Effector memory CD8-positive, alpha-beta T cell (primary cell): ENCODE measurements at regions not wholly inside any gene's neighbourhood (a gene's known extent, or its start where the extent isn't known, plus 50 kb on each side); places are given as distances from the start of the nearest gene placed in this dataset.
A peak's percentile ranks its signal among the peaks of the same experiment; 100 is the strongest.

Experiments used
- ATAC-seq: fragments of 150-1000 bp; cut with Tn5 transposase; replicated peaks from 2 replicates; pipeline ENCODE4 v1.10.0; 2021; ENCODE audit warnings: mild to moderate bottlenecking, moderate library complexity
- DNase-seq, 3 experiments: peaks; one replicate each; pipeline ENCODE4 v3.0.0; 2021
- H3K27ac Mint-ChIP-seq, 2 donors: one replicate each; pipeline ENCODE4 v1.8.0; 2022; ENCODE audit warnings: mild to moderate bottlenecking in 2 of 2, mixed read lengths in 2 of 2, moderate library complexity in 2 of 2
- H3K27me3 Mint-ChIP-seq, 2 donors: one replicate each; pipeline ENCODE4 v1.8.0; 2022; ENCODE audit warnings: mixed read lengths in 2 of 2
- H3K36me3 Mint-ChIP-seq: one replicate; pipeline ENCODE4 v1.8.0; 2022; ENCODE audit warnings: mild to moderate bottlenecking, moderate library complexity, mixed read lengths; ENCODE audit not compliant: insufficient read depth
- H3K4me1 Mint-ChIP-seq, 2 donors: one replicate each; pipeline ENCODE4 v1.8.0; 2022; ENCODE audit warnings: low read depth in 2 of 2, mixed read lengths in 2 of 2
- H3K4me3 Mint-ChIP-seq, 2 donors: one replicate each; pipeline ENCODE4 v1.8.0; 2022; ENCODE audit warnings: mild to moderate bottlenecking in 2 of 2, mixed read lengths in 2 of 2, moderate library complexity in 2 of 2
- H3K9me3 Mint-ChIP-seq, 2 donors: one replicate each; pipeline ENCODE4 v1.8.0; 2022; ENCODE audit warnings: mixed read lengths in 2 of 2

DNA sequence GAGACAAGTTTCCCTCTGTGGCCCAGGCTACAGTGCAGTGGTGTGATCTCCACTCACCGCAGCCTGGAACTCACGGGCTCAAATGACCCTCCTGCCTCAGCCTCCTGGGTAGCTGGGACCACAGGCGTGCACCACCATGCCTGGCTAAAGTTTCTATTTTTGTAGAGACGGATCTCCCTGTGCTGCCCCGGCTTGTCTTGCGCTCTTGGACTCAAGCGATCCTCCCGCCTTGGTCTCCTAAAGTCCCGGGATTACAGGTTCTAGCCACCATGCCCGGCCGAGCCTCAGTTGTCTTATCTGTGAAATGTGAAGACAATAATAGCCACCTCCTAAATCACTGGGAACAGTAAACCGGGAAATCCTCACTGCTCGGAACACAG, 88.1 kb downstream of the FOXL3 start:
- no peak overlapping the region for H3K4me3 Mint-ChIP-seq
- H3K9me3 Mint-ChIP-seq: no peaks in the 10 kb centered on the region
- H3K27me3 Mint-ChIP-seq: no peaks in the 10 kb centered on the region
- no peak for ATAC-seq
- no peak overlapping the region for H3K27ac Mint-ChIP-seq
- no peaks in the 10 kb centered on the region for H3K36me3 Mint-ChIP-seq
- DNase-seq: no peak
- H3K4me1 Mint-ChIP-seq: peaks cover 17 to 20% of the 10 kb centered on the region in 2 donors

DNA sequence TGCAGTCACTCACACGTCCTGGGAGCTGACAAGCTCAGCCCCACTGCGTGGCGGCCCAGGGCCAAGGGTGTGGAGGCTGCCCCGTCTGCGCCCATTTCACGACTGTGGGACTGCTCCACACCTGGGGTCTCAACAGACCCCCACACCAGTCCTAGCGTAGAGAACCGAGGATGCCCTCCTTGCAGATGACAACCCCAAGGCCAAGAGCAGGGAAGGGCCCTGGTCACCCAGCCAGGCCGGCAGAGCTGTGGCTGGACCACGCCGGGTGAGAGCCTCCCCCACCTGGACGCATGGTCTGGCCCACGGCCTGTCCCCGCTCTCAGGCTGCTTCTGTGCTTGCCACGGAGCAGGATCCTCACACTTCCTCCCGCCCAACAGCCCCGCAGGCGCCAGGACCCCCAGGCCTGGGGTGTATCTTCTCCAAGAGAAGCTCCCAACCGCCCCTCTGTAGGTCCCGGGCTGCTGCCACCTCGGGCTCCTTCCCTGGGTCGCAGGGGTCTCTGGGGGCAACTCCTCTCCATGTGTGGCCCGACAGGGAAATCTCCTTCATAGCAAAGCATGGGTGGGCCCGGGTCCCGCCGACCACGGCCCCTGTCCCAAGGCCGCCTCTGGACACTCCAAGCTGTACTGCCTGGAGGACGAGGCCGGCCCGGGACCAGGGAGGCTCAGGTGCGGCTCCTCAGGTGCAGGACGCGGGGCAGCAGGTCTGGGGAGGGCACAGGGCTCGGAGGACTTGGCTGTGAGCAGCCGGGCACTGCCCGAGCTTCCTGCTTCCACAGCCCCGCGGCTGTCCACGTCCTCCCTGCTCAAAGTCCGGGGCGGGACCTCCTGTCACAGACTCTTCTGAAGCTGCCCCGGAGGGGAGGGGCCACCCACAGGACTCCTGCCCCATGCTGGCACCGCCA, 88.8 kb downstream of the FOXL3 start:
- Mint-ChIP-seq H3K4me1 (peaks cover 17 to 20% of the 10 kb centered on the region in 2 donors), H3K4me3 (no peak overlapping the region), H3K9me3 (no peaks in the 10 kb centered on the region), H3K27ac (no peak overlapping the region), H3K36me3 (no peaks in the 10 kb centered on the region), H3K27me3 (no peaks in the 10 kb centered on the region)
- ATAC-seq (no peak), DNase-seq (no peak)

DNA sequence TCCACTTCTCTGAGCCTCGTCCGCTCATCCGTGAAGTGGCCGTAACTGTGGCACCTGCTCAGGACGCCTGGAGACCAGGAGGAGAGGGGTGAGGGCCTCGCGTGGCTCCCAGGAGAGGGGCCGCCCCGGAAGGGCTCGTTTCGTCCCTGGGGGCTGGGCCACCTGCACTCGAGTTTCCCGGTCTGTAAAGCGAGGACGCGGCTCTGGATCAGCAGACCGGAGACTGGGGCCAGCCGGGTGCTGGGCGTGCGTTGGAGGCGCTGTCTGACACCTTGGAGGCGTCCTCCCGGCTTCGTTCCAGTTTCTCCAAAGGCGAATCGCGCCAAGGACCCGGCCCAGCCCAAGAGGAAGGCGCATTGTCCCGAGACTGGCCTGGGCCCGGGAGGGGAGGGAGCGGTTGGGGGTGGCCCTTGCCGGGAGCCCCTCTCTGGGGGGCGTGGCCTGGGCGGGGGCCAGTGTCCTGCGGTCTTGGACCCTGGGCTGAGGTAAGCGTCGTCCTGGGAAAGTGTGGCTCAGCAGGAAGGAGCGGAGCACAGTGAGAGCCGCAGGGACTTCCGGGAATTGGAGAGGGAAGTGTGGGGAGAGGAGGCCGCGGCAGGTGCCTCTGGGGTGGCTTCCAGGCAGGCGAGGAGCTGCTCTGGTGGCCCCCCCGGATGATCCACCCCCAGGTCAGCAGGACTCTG, 89.6 kb downstream of the FOXL3 start:
- H3K4me3 Mint-ChIP-seq: peak overlapping the region; percentile 31 to 60
- H3K27me3 Mint-ChIP-seq: no peaks in the 10 kb centered on the region
- H3K9me3 Mint-ChIP-seq: no peaks in the 10 kb centered on the region

DNA sequence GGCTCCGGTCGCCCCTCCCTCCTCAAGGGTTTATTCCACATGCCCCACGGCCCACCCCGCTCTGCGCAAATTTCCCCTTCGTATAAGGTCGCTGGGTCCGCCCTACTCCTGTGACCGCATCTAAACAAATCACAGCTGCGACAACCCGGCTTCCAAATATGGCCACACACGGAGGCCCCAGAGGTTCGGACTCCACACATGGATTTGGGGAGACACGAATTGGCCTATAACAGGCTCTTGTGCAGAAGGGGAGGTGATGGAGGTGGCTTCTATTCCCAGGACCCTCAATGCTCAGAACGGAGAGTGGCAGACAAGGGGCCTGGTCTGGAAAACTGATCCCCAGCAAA, 90.1 kb downstream of the FOXL3 start:
- ATAC-seq: peak; percentile 34
- H3K27ac Mint-ChIP-seq: peak overlapping the region in 1 of 2 donors; percentile 59
- no peaks in the 10 kb centered on the region for H3K36me3 Mint-ChIP-seq
- DNase-seq: no peak
- H3K9me3 Mint-ChIP-seq: no peaks in the 10 kb centered on the region
- no peaks in the 10 kb centered on the region for H3K27me3 Mint-ChIP-seq
- H3K4me1 Mint-ChIP-seq: peaks cover 17 to 20% of the 10 kb centered on the region in 2 donors
- peak overlapping the region; percentile 31 to 60 for H3K4me3 Mint-ChIP-seq

More for the DNA sequence above, 89.6 kb downstream of the FOXL3 start:
- H3K27ac Mint-ChIP-seq: peak overlapping the region in 1 of 2 donors; percentile 59
- no peak for ATAC-seq
- no peaks in the 10 kb centered on the region for H3K36me3 Mint-ChIP-seq
- peaks cover 17 to 20% of the 10 kb centered on the region in 2 donors for H3K4me1 Mint-ChIP-seq
- DNase-seq: no peak

DNA sequence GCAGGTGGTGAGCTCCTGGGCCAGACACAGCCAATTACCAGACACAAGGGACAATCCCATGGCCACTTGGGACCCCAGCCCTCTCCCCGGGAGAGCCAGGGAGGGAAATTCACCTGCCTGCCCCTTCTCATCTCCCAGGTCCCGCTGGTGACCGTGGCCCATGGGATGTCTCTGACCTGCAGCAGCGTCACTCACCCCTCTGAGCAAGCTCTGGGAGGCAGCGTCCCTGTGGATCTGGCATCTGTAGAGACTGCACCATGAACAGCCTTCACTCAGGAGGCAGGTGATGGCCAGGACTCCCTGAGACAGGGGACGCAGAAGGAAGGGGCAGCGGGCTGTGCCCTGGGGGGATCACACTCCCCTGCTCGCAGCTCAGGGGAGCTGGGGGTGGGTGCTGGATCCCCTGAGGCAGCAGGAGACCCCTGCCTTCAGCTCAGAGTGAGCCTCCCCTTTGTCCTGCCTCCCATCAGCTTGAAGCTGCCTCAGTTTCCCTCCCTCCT, 90.8 kb downstream of the FOXL3 start:
- Mint-ChIP-seq H3K27ac (peak overlapping the region; percentile 39 to 79), H3K4me3 (peak overlapping the region; percentile 51 to 60), H3K9me3 (no peaks in the 10 kb centered on the region), H3K4me1 (peaks cover 17 to 20% of the 10 kb centered on the region in 2 donors), H3K27me3 (no peaks in the 10 kb centered on the region), H3K36me3 (no peaks in the 10 kb centered on the region)
- DNase-seq (no peak), ATAC-seq (no peak)

DNA sequence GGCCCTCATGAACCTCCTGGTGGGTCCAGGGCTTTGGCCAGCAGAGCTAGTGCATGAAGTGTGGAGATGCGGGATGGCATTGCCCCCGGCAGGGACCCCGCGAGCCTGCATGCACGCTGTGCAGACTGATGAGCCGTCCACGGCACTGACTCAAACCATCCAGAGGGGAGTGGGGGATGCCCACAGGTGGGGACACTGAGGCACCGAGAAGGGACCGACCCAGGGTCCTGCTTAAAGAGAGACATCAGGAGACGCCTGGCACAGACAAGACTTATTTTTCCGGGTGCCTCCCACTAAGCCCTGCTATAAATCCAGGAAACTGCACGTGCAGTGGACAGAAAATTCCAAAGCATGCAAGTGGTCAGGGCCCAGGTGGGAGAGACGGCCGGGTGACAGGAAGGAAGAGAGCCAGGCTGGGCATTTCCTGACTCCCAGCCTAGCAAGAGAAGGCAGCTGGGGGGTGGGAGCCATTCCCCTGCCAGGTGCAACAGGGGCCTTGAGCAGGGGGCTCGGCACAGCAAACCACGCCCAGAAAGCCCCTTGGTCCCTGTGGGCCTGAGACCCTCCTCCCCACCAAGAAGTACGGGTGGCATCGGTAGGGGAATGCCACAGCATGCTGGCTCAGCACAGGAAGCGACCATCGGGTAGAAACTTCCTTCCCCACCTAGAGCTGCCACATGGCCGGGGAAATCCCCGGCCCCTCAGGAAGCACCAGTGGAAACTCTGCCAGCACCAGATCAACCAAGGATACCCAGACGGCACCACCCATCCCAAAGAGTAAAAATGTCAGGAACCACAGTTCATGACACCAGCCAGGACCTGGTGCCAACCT, 91.5 kb downstream of the FOXL3 start:
- DNase-seq (no peak), ATAC-seq (peak; percentile 94)
- Mint-ChIP-seq H3K27me3 (no peaks in the 10 kb centered on the region), H3K4me1 (peaks cover 17 to 19% of the 10 kb centered on the region in 2 donors), H3K9me3 (no peaks in the 10 kb centered on the region), H3K36me3 (no peaks in the 10 kb centered on the region), H3K27ac (peak overlapping the region; percentile 39 to 79), H3K4me3 (peak overlapping the region; percentile 51 to 60)

DNA sequence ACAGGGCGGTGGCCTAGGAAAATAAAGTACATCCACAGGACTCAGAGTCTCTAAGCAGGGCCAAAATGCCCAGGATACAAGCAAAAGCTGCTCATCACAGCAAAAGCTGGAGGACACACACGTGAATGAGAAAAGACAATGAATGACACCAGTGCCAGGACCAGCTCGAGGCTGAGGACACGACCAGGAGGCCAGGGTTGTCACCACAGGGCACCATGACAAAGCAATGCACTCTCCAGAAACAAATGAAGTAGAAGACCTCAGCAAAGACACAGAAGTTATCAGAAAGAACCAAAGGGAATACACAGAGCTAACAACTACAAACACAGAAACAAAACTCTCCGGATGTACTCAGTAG, 92.1 kb downstream of the FOXL3 start:
- H3K4me3 Mint-ChIP-seq: peak overlapping the region; percentile 51 to 60
- H3K27ac Mint-ChIP-seq: peak overlapping the region; percentile 39 to 79
- ATAC-seq: peak; percentile 18
- peaks cover 17 to 18% of the 10 kb centered on the region in 2 donors for H3K4me1 Mint-ChIP-seq
- no peak for DNase-seq
- no peaks in the 10 kb centered on the region for H3K9me3 Mint-ChIP-seq
- H3K27me3 Mint-ChIP-seq: no peaks in the 10 kb centered on the region
- no peaks in the 10 kb centered on the region for H3K36me3 Mint-ChIP-seq

DNA sequence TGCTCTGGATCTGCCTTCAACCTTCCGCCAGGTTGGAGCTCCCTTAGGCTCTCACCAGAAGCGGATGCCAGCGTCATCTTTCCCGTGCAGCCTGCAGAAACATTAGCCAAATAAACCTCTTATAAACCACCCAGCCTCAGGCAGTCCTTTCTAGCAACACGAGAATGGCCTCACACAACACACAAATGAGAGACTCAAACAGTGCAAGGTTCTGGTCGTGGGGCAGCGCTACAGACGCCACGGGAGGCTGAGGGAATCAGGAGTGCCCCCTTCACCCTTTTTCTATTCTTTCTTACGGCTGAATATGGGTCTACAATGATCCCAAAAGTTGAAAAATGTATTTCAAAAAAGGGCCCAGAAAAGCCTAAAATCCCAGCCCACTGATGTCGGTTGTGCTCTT, 96.4 kb downstream of the FOXL3 start:
- no peaks in the 10 kb centered on the region for H3K9me3 Mint-ChIP-seq
- no peaks in the 10 kb centered on the region for H3K36me3 Mint-ChIP-seq
- no peak overlapping the region for H3K27ac Mint-ChIP-seq
- no peak overlapping the region for H3K4me3 Mint-ChIP-seq
- no peaks in the 10 kb centered on the region for H3K27me3 Mint-ChIP-seq
- no peak for DNase-seq
- peaks cover 8 to 9% of the 10 kb centered on the region in 2 donors for H3K4me1 Mint-ChIP-seq
- ATAC-seq: no peak

DNA sequence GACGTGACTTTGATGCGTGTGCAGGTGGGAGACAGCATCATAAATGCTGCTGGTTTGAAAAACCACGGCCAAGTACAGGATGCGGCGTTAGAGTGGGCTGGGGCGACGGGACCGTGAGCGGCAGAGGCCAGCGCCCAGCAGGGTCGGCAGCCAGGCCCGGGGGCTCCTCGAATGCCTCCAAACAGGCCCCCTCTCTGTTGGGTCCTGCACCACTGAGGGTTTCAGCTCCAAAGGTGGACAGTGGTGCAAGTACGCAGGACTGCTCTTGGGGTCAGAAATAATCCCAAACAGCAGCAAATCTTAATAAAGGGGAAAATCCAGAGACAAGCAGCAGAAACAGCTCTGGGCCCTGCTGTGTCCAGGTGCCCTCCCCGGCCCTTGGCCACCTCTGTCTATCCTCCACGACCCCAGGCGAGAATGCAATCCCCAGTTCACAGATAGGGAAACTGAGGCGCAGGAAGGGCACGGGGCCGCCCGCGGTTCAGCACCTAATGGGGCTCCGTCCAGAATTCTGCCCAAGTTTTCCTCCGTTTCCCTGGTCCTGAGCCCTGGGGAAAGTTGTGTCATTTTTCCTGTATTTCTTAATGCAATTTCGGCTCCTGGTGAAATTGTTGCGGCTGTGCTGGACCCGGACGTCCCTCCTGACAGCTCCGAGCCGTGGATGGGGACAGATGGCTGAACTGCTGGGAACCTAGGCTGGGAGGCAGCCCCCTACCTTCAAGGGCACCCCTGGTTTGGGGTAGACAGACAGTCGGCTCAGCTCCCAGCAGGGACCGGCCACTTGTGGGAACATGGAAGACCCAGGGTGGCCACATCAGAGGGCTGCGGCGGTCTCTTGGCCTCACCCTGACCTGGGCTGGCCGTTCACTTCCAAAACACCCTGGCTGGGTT, 97.4 kb downstream of the FOXL3 start:
- DNase-seq: no peak
- ATAC-seq: no peak
- Mint-ChIP-seq H3K36me3 (peaks cover 2% of the 10 kb centered on the region), H3K27ac (no peak overlapping the region), H3K27me3 (no peaks in the 10 kb centered on the region), H3K4me3 (no peak overlapping the region), H3K9me3 (no peaks in the 10 kb centered on the region), H3K4me1 (no peaks in the 10 kb centered on the region)

DNA sequence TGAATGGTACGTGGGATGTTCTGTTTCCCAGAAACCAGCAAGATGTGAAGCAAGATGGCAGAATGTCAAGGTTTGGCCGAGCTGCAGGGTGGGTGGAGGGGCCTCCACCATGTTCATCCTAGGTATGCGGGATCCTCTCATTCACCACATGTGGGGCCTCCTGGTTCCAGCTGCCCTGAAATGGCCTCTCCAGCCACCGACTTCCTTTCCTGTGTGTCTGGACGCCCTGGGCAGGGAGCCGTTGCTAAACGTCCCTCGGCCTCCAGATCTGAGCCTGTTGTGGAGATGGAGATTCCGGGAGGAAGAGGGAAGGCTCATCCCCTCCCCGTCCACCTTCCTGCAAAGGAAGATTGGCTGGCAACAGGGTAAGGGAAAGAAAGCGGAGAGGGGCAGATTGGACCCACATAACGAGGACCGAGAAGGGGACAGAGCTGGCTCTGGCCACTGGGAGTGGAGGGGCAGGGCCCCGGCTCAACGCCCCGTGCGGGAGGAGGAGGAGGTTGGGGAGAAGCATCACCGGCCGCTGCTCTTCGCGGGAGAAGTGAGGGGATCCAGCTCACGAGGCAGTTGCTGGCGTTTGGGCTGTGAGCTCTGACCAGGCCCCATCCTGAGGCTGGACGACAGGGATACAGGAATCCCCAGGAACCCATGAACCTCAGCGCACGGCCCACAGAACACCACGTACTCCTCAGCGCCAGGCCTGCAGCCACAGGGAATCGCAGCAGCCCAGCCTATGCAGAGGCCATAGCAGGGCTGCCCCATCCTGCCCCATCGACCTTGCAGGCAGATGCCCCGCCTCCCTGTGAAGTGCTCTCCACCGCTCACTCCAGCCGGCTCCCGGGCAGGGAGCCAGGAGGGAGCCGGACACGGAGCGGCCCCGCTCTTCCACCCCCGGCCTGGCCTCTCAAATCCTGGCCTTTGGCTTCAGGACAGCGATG, 98.3 kb downstream of the FOXL3 start:
- no peaks in the 10 kb centered on the region for H3K9me3 Mint-ChIP-seq
- no peaks in the 10 kb centered on the region for H3K4me1 Mint-ChIP-seq
- no peaks in the 10 kb centered on the region for H3K27me3 Mint-ChIP-seq
- no peak overlapping the region for H3K27ac Mint-ChIP-seq
- ATAC-seq: no peak
- peaks cover 2% of the 10 kb centered on the region for H3K36me3 Mint-ChIP-seq
- no peak for DNase-seq
- H3K4me3 Mint-ChIP-seq: no peak overlapping the region

DNA sequence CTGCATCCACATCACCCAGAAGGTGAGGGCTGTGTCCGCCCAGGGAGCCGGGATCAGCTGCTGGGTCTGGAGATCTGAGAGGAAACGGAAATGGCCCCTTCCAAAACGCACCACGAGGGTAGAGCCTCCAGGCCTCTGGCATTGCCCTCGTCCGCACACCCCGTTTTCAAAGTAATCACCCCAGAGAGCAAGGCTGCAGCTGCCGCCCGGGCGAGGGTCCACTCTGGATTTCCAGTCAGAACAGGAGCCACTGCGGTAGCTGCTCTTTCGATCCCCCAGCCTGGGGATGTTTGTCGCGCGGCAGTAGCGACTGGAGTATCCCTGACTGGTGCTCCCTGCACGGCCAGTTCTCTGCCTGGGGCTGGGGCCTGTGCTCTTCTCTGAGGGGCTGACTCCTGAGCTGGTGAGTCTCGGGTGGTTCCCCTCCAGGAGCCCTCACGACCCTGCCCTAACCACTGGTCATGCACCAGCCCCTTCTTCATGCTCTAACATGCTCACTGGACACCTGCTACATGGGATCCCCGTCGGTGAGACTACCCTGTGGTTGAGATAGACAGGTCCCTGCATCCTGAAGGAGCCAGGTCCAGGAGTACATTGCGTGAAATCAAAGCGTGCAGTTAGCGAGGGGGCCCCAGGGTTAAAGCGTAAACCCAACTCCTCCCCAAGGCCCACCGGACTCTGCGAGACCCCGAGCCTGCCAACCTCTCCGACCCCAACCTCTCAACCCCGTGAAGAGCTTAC, 99.2 kb downstream of the FOXL3 start:
- ATAC-seq: no peak
- Mint-ChIP-seq H3K27me3 (no peaks in the 10 kb centered on the region), H3K27ac (peak overlapping the region in 1 of 2 donors; percentile 72), H3K36me3 (peaks cover 2% of the 10 kb centered on the region), H3K4me1 (no peaks in the 10 kb centered on the region), H3K9me3 (no peaks in the 10 kb centered on the region), H3K4me3 (no peak overlapping the region)
- no peak for DNase-seq
